IMR-90 (cell line): ENCODE measurements at regions not wholly inside any gene's neighbourhood (a gene's known extent, or its start where the extent isn't known, plus 50 kb on each side); places are given as distances from the start of the nearest gene placed in this dataset.

Experiments used
- ATAC-seq: fragments of 200-7000 bp; cut with Tn5 transposase; 2 replicates; pipeline ENCODE4 v1.9.1; 2020; ENCODE audit warnings: low read depth, mild to moderate bottlenecking, moderate library complexity
- BruUV-seq: library from RNA; stranded (reverse); fragments of 400-500 nt; replicated peaks from 2 replicates; lab custom pipeline; 2021; lab: Mats Ljungman, UMichigan
- CTCF ChIA-PET: fragments of 300-600 bp; formaldehyde crosslinking; extraction: SDS; loops from one replicate; lab custom pipeline; 2021; ENCODE audit warnings: antibody characterized with exemption; lab: Yijun Ruan, JAX
- POLR2A ChIA-PET: fragments of 300-600 bp; sonication (Branson Sonifier 250); formaldehyde crosslinking; loops from one replicate; lab custom pipeline; 2022; ENCODE audit warnings: antibody characterized with exemption; ENCODE audit not compliant: unreplicated experiment; lab: Charles Lee
- DNase-seq: peaks from one replicate; pipeline ENCODE4 v3.0.0; 2013
- H2AFZ ChIP-seq: replicated peaks from 2 replicates; pipeline ENCODE3; 2013; ENCODE audit warnings: low read length, mild to moderate bottlenecking; ENCODE audit not compliant: poor library complexity
- H2AK5ac ChIP-seq: 2 replicates; pipeline ENCODE4 v1.6.1; 2013; ENCODE audit warnings: low read depth, low read length, inconsistent platforms
- H2AK9ac ChIP-seq: replicated peaks from 2 replicates; pipeline ENCODE3; 2013; ENCODE audit warnings: mild to moderate bottlenecking, low read depth, low read length, moderate library complexity; ENCODE audit not compliant: poor library complexity
- H2BK120ac ChIP-seq: 2 replicates; pipeline ENCODE4 v1.6.1; 2013; ENCODE audit warnings: low read depth, low read length, inconsistent platforms
- H2BK15ac ChIP-seq: 3 replicates; pipeline ENCODE4 v1.6.1; 2013; ENCODE audit warnings: low read depth, low read length, inconsistent platforms
- H2BK20ac ChIP-seq: 2 replicates; pipeline ENCODE4 v1.6.1; 2013; ENCODE audit warnings: low read depth, mild to moderate bottlenecking, inconsistent platforms, low read length, moderate library complexity
- H2BK5ac ChIP-seq: 2 replicates; pipeline ENCODE4 v1.6.1; 2013; ENCODE audit warnings: mild to moderate bottlenecking, low read depth, low read length, inconsistent platforms; ENCODE audit not compliant: poor library complexity, severe bottlenecking
- H3K14ac ChIP-seq: replicated peaks from 2 replicates; pipeline ENCODE4 v1.6.1; 2013; ENCODE audit warnings: low read depth, low read length, inconsistent platforms
- H3K18ac ChIP-seq: 2 replicates; pipeline ENCODE4 v1.6.1; 2013; ENCODE audit warnings: low read depth, low read length, control low read depth
- H3K23ac ChIP-seq: 2 replicates; pipeline ENCODE4 v1.6.1; 2013; ENCODE audit warnings: low read depth, low read length, inconsistent platforms
- H3K27ac ChIP-seq: 2 replicates; pipeline ENCODE4 v1.5.1; 2013; ENCODE audit warnings: mild to moderate bottlenecking, control low read depth, low read length; ENCODE audit not compliant: insufficient read depth
- H3K27me3 ChIP-seq: 2 replicates; pipeline ENCODE4 v1.6.1; 2013; ENCODE audit warnings: low read length; ENCODE audit not compliant: control insufficient read depth, insufficient read depth
- H3K36me3 ChIP-seq: 2 replicates; pipeline ENCODE4 v1.6.1; 2013; ENCODE audit warnings: low read length, mixed read lengths; ENCODE audit not compliant: control insufficient read depth, insufficient read depth
- H3K4ac ChIP-seq: 2 replicates; pipeline ENCODE4 v1.6.1; 2013; ENCODE audit warnings: low read depth, low read length, inconsistent platforms
- H3K4me1 ChIP-seq: 2 replicates; pipeline ENCODE4 v1.6.1; 2013; ENCODE audit warnings: low read length, mixed read lengths; ENCODE audit not compliant: control insufficient read depth, insufficient read depth
- H3K4me2 ChIP-seq: 2 replicates; pipeline ENCODE4 v1.6.1; 2013; ENCODE audit warnings: low read depth, mild to moderate bottlenecking, control low read depth, low read length, moderate library complexity
- H3K4me3 ChIP-seq: 2 replicates; pipeline ENCODE4 v1.5.1; 2013; ENCODE audit warnings: low read depth, mild to moderate bottlenecking, control low read depth, low read length, moderate library complexity; ENCODE audit not compliant: insufficient read depth
- H3K56ac ChIP-seq: 2 replicates; pipeline ENCODE4 v1.6.1; 2013; ENCODE audit warnings: low read length, inconsistent platforms; ENCODE audit not compliant: insufficient read depth; ENCODE audit errors: extremely low read depth
- H3K79me1 ChIP-seq, 2 experiments: 2 replicates each; pipeline ENCODE4 v1.6.1; 2013; ENCODE audit warnings: low read length in 2 of 2, inconsistent platforms in 1 of 2, low read depth in 1 of 2
- H3K9ac ChIP-seq: 2 replicates; pipeline ENCODE4 v1.6.1; 2013; ENCODE audit warnings: low read depth, low read length, control low read depth
- H3K9me1 ChIP-seq: 2 replicates; pipeline ENCODE4 v1.6.1; 2013; ENCODE audit warnings: low read length, inconsistent platforms; ENCODE audit not compliant: insufficient read depth
- H3K9me3 ChIP-seq: 2 replicates; pipeline ENCODE4 v1.6.1; 2013; ENCODE audit warnings: low read length; ENCODE audit not compliant: control insufficient read depth, insufficient read depth
- H4K20me1 ChIP-seq: 2 replicates; pipeline ENCODE4 v1.6.1; 2013; ENCODE audit warnings: low read length, inconsistent platforms; ENCODE audit not compliant: insufficient read depth
- H4K5ac ChIP-seq: 2 replicates; pipeline ENCODE4 v1.6.1; 2013; ENCODE audit warnings: mild to moderate bottlenecking, low read depth, low read length, control low read depth
- H4K8ac ChIP-seq, 2 experiments: 2 replicates each; pipeline ENCODE4 v1.6.1; 2013; ENCODE audit warnings: low read depth in 2 of 2, low read length in 2 of 2, control low read depth in 1 of 2, inconsistent platforms in 1 of 2
- H4K91ac ChIP-seq: 2 replicates; pipeline ENCODE4 v1.6.1; 2013; ENCODE audit warnings: low read depth, low read length, inconsistent platforms; ENCODE audit not compliant: insufficient read depth
- BHLHE40 ChIP-seq: fragments of 150-350 bp; IDR thresholded peaks from 2 replicates; pipeline ENCODE4 v1.6.1; 2016; ENCODE audit warnings: mild to moderate bottlenecking, low read depth, low read length
- CEBPB ChIP-seq: IDR thresholded peaks from 2 replicates; pipeline ENCODE4 v1.6.1; 2012; ENCODE audit warnings: low read depth, low read length, improper control_type of control experiment
- CHD1 ChIP-seq: IDR thresholded peaks from 2 replicates; pipeline ENCODE4 v1.6.1; 2012; ENCODE audit warnings: low read depth, low read length, improper control_type of control experiment
- ELK1 ChIP-seq: fragments of 150-350 bp; IDR thresholded peaks from 2 replicates; pipeline ENCODE4 v1.6.1; 2016; ENCODE audit warnings: low read depth, mild to moderate bottlenecking, low read length, moderate library complexity, borderline replicate concordance
- FOS ChIP-seq: fragments of 150-350 bp; IDR thresholded peaks from 2 replicates; pipeline ENCODE4 v1.6.1; 2016; ENCODE audit warnings: low read depth, low read length
- MAFK ChIP-seq: IDR thresholded peaks from 2 replicates; pipeline ENCODE4 v1.6.1; 2012; ENCODE audit warnings: low read depth, low read length, improper control_type of control experiment
- MAZ ChIP-seq: IDR thresholded peaks from 2 replicates; pipeline ENCODE4 v1.6.1; 2012; ENCODE audit warnings: low read depth, mild to moderate bottlenecking, low read length, improper control_type of control experiment, moderate library complexity, borderline replicate concordance
- MXI1 ChIP-seq: IDR thresholded peaks from 2 replicates; pipeline ENCODE4 v1.6.1; 2012; ENCODE audit warnings: low read depth, mild to moderate bottlenecking, low read length, moderate library complexity, borderline replicate concordance
- NFE2L2 ChIP-seq: fragments of 150-350 bp; IDR thresholded peaks from 2 replicates; pipeline ENCODE4 v1.6.1; 2016; ENCODE audit warnings: low read depth, mild to moderate bottlenecking, low read length
- POLR2A ChIP-seq: IDR thresholded peaks from 2 replicates; pipeline ENCODE4 v1.6.1; 2012; ENCODE audit warnings: mild to moderate bottlenecking, low read depth, low read length
- RAD21 ChIP-seq: IDR thresholded peaks from 2 replicates; pipeline ENCODE4 v1.6.1; 2012; ENCODE audit warnings: low read length, improper control_type of control experiment
- RCOR1 ChIP-seq: IDR thresholded peaks from 2 replicates; pipeline ENCODE4 v1.6.1; 2012; ENCODE audit warnings: mild to moderate bottlenecking, low read length, improper control_type of control experiment; ENCODE audit not compliant: insufficient replicate concordance
- RFX5 ChIP-seq: IDR thresholded peaks from 2 replicates; pipeline ENCODE4 v1.8.0; 2012; ENCODE audit warnings: low read depth, mild to moderate bottlenecking, low read length, moderate library complexity
- SMC3 ChIP-seq: fragments of 150-350 bp; IDR thresholded peaks from 2 replicates; pipeline ENCODE4 v1.6.1; 2016; ENCODE audit warnings: low read depth, mild to moderate bottlenecking, antibody characterized with exemption, low read length, moderate library complexity
- dilution Hi-C: fragments of 300-500 bp; cut with HindIII; formaldehyde crosslinking; loops from one replicate; pipeline ENCODE4 v1.14.3; 2018; ENCODE audit warnings: low sequenced_read_pairs; ENCODE audit not compliant: unreplicated experiment
- in situ Hi-C: fragments of 300-500 bp; cut with MboI; formaldehyde crosslinking; loops from 3 replicates; pipeline ENCODE4 v1.14.3; 2019; ENCODE audit warnings: low sequenced_read_pairs, inconsistent platforms, mixed read lengths
- intact Hi-C: fragments of 100-400 bp; cut with micrococcal nuclease; formaldehyde crosslinking; loops from 2 replicates; pipeline ENCODE4 v1.10.0; 2022
- TF ChIP-seq, protein P1 (sequence below): fragments of 150-350 bp; IDR thresholded peaks from 2 replicates; pipeline ENCODE4 v1.6.1; 2017; ENCODE audit warnings: mild to moderate bottlenecking, antibody characterized with exemption, low read length, low read depth
- TF ChIP-seq, protein P2 (sequence below): conservative IDR thresholded peaks from 2 replicates; pipeline ENCODE4 v1.5.1; 2012; ENCODE audit warnings: mild to moderate bottlenecking, low read depth, low read length, improper control_type of control experiment

DNA sequence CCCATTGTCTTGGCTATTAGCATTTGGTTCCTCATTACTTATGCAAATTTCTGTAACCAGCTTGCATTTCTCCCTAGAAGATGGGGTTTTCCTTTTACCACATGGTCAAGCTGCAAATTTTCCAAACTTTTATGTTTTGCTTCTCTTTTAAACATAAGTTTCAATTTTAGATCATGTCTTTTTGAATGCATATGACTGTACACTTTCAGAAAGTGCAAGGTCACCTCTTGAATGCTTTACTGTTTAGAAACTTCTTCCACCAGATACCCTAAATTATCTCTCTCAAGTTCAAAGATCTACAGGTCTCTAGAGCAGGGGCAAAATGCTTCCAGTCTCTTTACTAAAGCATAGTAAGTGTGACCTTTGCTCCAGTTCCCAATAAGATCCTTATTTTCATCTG, 837.6 kb upstream of the NXPH2 start:
- no peaks in the 10 kb centered on the region for H3K27me3 ChIP-seq
- no peak overlapping the region for H3K23ac ChIP-seq
- in situ Hi-C loops = no loop called here
- H4K8ac ChIP-seq = no peak overlapping the region
- no peaks in the 10 kb centered on the region for H3K4me1 ChIP-seq
- no peak overlapping the region for H3K14ac ChIP-seq
- ChIA-PET POLR2A (no interaction called here), CTCF (no interaction called here)
- H3K56ac ChIP-seq = no peak overlapping the region
- H3K4me3 ChIP-seq = no peak overlapping the region
- no peaks in the 10 kb centered on the region for H3K36me3 ChIP-seq
- H3K27ac ChIP-seq = no peak overlapping the region
- H3K9me3 ChIP-seq = peaks cover 8% of the 10 kb centered on the region; the same call in 1 of the 2 replicates
- dilution Hi-C loops = no loop called here
- no peak overlapping the region for H4K91ac ChIP-seq
- no peak for ATAC-seq
- no peak overlapping the region for H2BK120ac ChIP-seq
- H3K18ac ChIP-seq = no peak overlapping the region
- H3K4me2 ChIP-seq = no peak overlapping the region
- no TSS peak for BruUV-seq
- H2BK5ac ChIP-seq = no peak overlapping the region
- H3K9ac ChIP-seq = no peak overlapping the region
- no peak overlapping the region for H2AK9ac ChIP-seq
- no peak overlapping the region for H2AK5ac ChIP-seq
- intact Hi-C loops = no loop called here
- H2AFZ ChIP-seq = no peak overlapping the region
- no peak overlapping the region for H2BK15ac ChIP-seq
- H3K79me1 ChIP-seq = no peaks in the 10 kb centered on the region
- no peak overlapping the region for H4K5ac ChIP-seq
- DNase-seq = no peak
- H4K20me1 ChIP-seq = no peaks in the 10 kb centered on the region
- H2BK20ac ChIP-seq = no peak overlapping the region
- H3K4ac ChIP-seq = no peak overlapping the region
- no peaks in the 10 kb centered on the region for H3K9me1 ChIP-seq
- TF ChIP-seq MAZ = no peak
- TF ChIP-seq RCOR1 = no peak
- TF ChIP-seq ELK1 = no peak
- no peak for TF ChIP-seq FOS
- TF ChIP-seq, protein P1, sequence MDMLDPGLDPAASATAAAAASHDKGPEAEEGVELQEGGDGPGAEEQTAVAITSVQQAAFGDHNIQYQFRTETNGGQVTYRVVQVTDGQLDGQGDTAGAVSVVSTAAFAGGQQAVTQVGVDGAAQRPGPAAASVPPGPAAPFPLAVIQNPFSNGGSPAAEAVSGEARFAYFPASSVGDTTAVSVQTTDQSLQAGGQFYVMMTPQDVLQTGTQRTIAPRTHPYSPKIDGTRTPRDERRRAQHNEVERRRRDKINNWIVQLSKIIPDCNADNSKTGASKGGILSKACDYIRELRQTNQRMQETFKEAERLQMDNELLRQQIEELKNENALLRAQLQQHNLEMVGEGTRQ = no peak
- TF ChIP-seq MAFK = no peak
- no peak for TF ChIP-seq RAD21
- no peak for TF ChIP-seq POLR2A
- TF ChIP-seq SMC3 = no peak
- no peak for TF ChIP-seq CEBPB
- TF ChIP-seq, protein P2, sequence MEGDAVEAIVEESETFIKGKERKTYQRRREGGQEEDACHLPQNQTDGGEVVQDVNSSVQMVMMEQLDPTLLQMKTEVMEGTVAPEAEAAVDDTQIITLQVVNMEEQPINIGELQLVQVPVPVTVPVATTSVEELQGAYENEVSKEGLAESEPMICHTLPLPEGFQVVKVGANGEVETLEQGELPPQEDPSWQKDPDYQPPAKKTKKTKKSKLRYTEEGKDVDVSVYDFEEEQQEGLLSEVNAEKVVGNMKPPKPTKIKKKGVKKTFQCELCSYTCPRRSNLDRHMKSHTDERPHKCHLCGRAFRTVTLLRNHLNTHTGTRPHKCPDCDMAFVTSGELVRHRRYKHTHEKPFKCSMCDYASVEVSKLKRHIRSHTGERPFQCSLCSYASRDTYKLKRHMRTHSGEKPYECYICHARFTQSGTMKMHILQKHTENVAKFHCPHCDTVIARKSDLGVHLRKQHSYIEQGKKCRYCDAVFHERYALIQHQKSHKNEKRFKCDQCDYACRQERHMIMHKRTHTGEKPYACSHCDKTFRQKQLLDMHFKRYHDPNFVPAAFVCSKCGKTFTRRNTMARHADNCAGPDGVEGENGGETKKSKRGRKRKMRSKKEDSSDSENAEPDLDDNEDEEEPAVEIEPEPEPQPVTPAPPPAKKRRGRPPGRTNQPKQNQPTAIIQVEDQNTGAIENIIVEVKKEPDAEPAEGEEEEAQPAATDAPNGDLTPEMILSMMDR = no peak
- no peak for TF ChIP-seq CHD1
- TF ChIP-seq RFX5 = no peak
- TF ChIP-seq BHLHE40 = no peak
- no peak for TF ChIP-seq NFE2L2
- no peak for TF ChIP-seq MXI1
